ENCODE measurements at regions not wholly inside any gene's neighbourhood (a gene's known extent, or its start where the extent isn't known, plus 50 kb on each side); places are given as distances from the start of the nearest gene placed in this dataset.
"Not testable (repeated sequence)": the region's sequence is repeated elsewhere in the genome, so short reads cannot be mapped to it uniquely, and the experiment has no call there.

- H3K36me3 ChIP-seq (ENCODE audit: control insufficient read depth, insufficient read depth, low read length) = no peaks in the 10 kb centered on the region
- Mint-ChIP-seq H3K36me3 (no peaks in the 10 kb centered on the region), H3K4me3 (no peak overlapping the region), H3K27me3 (ENCODE audit: low read depth in 2 of 2) (peaks cover 5 to 24% of the 10 kb centered on the region in 2 donors), H3K9me3 (no peaks in the 10 kb centered on the region), H3K4me1 (peaks cover 0 to 9% of the 10 kb centered on the region in 2 donors), H3K27ac (no peak overlapping the region)
- H3K27me3 ChIP-seq (ENCODE audit: control insufficient read depth, insufficient read depth, low read length) = no peaks in the 10 kb centered on the region
- intact Hi-C loops (cut with micrococcal nuclease) = no loop called here
- no peak overlapping the region for H3K4me3 ChIP-seq (ENCODE audit: low read length)
- H3K9me3 ChIP-seq (ENCODE audit: control insufficient read depth, insufficient read depth, low read length) = no peaks in the 10 kb centered on the region
- no peaks in the 10 kb centered on the region for H3K4me1 ChIP-seq (ENCODE audit: control insufficient read depth, insufficient read depth, low read length)
- no peak overlapping the region for H3K27ac ChIP-seq (ENCODE audit: low read length)
- 84% methylated on average over 4 of the region's 4 CpGs for WGBS (ENCODE audit: insufficient coverage)
- no peak for DNase-seq
- TF ChIP-seq CTCF (IDR thresholded peaks at IDR 0.05) = no peak
- no peak for ATAC-seq
Observed at GRCh38 chr9:94482110-94482509, 72.8 kb upstream of the PCAT7 start.

DNA sequence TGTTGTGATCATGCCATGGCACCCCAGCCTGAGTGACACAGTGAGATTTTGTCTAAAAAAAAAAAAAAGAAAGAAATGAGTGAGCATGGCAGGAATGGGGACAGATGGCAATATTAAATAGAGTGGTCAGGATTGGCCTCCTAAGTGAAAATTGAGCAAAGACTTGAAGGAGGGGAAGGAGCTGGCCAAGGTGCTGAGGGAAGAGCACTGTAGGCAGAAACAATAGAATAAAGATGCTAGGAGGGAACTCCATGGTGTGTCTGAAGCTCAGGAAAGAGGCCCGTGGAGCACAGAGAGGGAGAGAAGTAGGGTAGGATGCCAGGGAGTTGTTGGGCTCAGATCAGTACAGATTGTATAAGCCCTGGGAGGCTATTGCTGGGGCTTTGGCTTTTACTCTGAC, 64.4 kb upstream of the PCAT7 start:
- Mint-ChIP-seq H3K4me3 (no peak overlapping the region), H3K9me3 (no peaks in the 10 kb centered on the region), H3K4me1 (no peaks in the 10 kb centered on the region), H3K27ac (no peak overlapping the region), H3K27me3 (ENCODE audit: low read depth in 2 of 2) (peaks cover 15 to 22% of the 10 kb centered on the region in 2 donors), H3K36me3 (no peaks in the 10 kb centered on the region)
- Histone ChIP-seq H3K9me3 (ENCODE audit: control insufficient read depth, insufficient read depth, low read length) (no peaks in the 10 kb centered on the region), H3K27me3 (ENCODE audit: control insufficient read depth, insufficient read depth, low read length) (no peaks in the 10 kb centered on the region), H3K36me3 (ENCODE audit: control insufficient read depth, insufficient read depth, low read length) (no peaks in the 10 kb centered on the region), H3K4me3 (ENCODE audit: low read length) (no peak overlapping the region), H3K4me1 (ENCODE audit: control insufficient read depth, insufficient read depth, low read length) (no peaks in the 10 kb centered on the region), H3K27ac (ENCODE audit: low read length) (no peak overlapping the region)
- intact Hi-C loops (cut with micrococcal nuclease) = no loop called here
- no peak for TF ChIP-seq CTCF (IDR thresholded peaks at IDR 0.05)
- 63% methylated on average over 1 of the region's 1 CpG for WGBS (ENCODE audit: insufficient coverage)
- ATAC-seq (no peak), DNase-seq (no peak)

DNA sequence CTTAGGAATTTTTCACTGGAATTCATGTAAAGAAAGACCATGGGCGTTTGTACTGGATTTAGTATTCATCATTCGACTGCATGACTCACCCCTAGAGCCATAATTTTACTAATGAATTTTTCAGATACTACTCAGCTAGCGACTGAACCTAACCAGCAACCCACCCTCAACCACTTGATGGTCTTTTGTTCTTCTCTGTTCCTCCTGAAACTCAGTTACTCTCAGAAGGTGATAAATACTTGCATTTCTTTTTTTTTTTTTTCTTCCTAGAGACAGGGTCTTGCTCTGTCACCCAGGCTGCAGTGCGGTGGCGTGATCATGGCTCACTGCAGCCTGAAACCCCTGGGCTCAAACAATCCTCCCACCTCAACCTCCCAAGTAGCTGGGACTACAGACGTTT, 62.8 kb upstream of the PCAT7 start:
- intact Hi-C loops (cut with micrococcal nuclease) = not testable (repeated sequence)

DNA sequence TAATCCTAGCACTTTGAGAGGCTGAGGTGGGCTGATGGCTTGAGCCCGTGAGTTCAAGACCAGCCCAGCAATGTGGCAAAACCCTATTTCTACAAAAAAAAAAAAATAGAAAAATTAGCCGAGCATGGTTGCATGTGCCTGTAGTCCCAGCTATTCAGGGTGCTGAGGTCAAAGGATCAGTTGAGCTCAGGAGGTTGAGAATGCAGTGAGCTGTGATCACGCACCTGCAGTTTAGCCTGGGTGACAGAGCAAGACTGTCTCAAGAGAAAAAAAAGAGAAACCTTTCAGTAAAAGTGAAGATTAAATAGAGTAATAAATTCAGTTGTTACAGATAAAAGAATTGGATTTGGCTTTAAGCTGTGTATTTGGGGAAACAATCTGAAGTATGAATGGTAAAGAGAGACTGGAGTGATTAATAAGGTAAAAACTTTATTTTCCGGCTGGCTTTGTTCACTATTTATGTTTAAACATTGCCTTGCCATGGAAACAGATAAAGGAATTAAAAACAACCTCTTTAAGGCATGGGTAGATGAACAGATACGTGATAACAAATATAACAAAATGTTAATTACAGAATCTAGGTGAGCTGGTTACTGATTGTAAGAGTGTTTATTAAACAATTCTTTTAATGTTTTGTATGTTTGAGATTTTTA, 56.0 kb upstream of the PCAT7 start:
- no peaks in the 10 kb centered on the region for H3K36me3 ChIP-seq (ENCODE audit: control insufficient read depth, insufficient read depth, low read length)
- H3K36me3 Mint-ChIP-seq = no peaks in the 10 kb centered on the region
- no peak overlapping the region for H3K4me3 Mint-ChIP-seq
- no peak overlapping the region for H3K4me3 ChIP-seq (ENCODE audit: low read length)
- intact Hi-C loops (cut with micrococcal nuclease) = no loop called here
- H3K27ac Mint-ChIP-seq = no peak overlapping the region
- no peak for TF ChIP-seq CTCF (IDR thresholded peaks at IDR 0.05)
- DNase-seq = no peak
- peaks cover 12 to 24% of the 10 kb centered on the region in 2 donors for H3K27me3 Mint-ChIP-seq (ENCODE audit: low read depth in 2 of 2)
- no peak for ATAC-seq
- no peaks in the 10 kb centered on the region for H3K27me3 ChIP-seq (ENCODE audit: control insufficient read depth, insufficient read depth, low read length)
- no peaks in the 10 kb centered on the region for H3K4me1 ChIP-seq (ENCODE audit: control insufficient read depth, insufficient read depth, low read length)
- WGBS (ENCODE audit: insufficient coverage) = 77% methylated on average over 4 of the region's 5 CpGs
- H3K27ac ChIP-seq (ENCODE audit: low read length) = no peak overlapping the region
- H3K9me3 Mint-ChIP-seq = no peaks in the 10 kb centered on the region
- H3K4me1 Mint-ChIP-seq = no peaks in the 10 kb centered on the region
- no peaks in the 10 kb centered on the region for H3K9me3 ChIP-seq (ENCODE audit: control insufficient read depth, insufficient read depth, low read length)

More for the DNA sequence above, 62.8 kb upstream of the PCAT7 start:
- H3K9me3 Mint-ChIP-seq; DNase-seq; H3K9me3 ChIP-seq (ENCODE audit: control insufficient read depth, insufficient read depth, low read length); H3K4me1 Mint-ChIP-seq; H3K36me3 Mint-ChIP-seq; H3K27ac ChIP-seq (ENCODE audit: low read length); H3K4me3 Mint-ChIP-seq; H3K4me1 ChIP-seq (ENCODE audit: control insufficient read depth, insufficient read depth, low read length); ATAC-seq; H3K27me3 ChIP-seq (ENCODE audit: control insufficient read depth, insufficient read depth, low read length); H3K4me3 ChIP-seq (ENCODE audit: low read length); H3K36me3 ChIP-seq (ENCODE audit: control insufficient read depth, insufficient read depth, low read length); H3K27ac Mint-ChIP-seq: not testable (repeated sequence)
- peaks cover 15 to 24% of the 10 kb centered on the region in 2 donors for H3K27me3 Mint-ChIP-seq (ENCODE audit: low read depth in 2 of 2)
- 63% methylated on average over 6 of the region's 6 CpGs for WGBS (ENCODE audit: insufficient coverage)
